T-helper 2 cell treated with Interferon-gamma antibody and Interleukin-4, amounts not matched to agents 5 μg/mL and 100 μg/mL, for 36 hours (primary cell): ENCODE measurements at regions not wholly inside any gene's neighbourhood (a gene's known extent, or its start where the extent isn't known, plus 50 kb on each side); places are given as distances from the start of the nearest gene placed in this dataset.
"Not testable (repeated sequence)": the region's sequence is repeated elsewhere in the genome, so short reads cannot be mapped to it uniquely, and the experiment has no call there.

Source experiments
- DNase-seq: peaks from one replicate; pipeline ENCODE4 v3.0.0; 2021; ENCODE audit warnings: low spot score
- H3K27ac Mint-ChIP-seq: one replicate; pipeline ENCODE4 v1.8.0; 2021; ENCODE audit warnings: mild to moderate bottlenecking, mixed read lengths
- H3K27me3 Mint-ChIP-seq: one replicate; pipeline ENCODE4 v1.8.0; 2021; ENCODE audit warnings: low read depth, mixed read lengths
- H3K36me3 Mint-ChIP-seq: one replicate; pipeline ENCODE4 v1.8.0; 2021; ENCODE audit warnings: low read depth, mixed read lengths
- H3K4me1 Mint-ChIP-seq: one replicate; pipeline ENCODE4 v1.8.0; 2021; ENCODE audit warnings: low read depth, mixed read lengths
- H3K4me3 Mint-ChIP-seq: one replicate; pipeline ENCODE4 v1.8.0; 2022; ENCODE audit warnings: mild to moderate bottlenecking, moderate library complexity, mixed read lengths
- H3K9me3 Mint-ChIP-seq: one replicate; pipeline ENCODE4 v1.8.0; 2021; ENCODE audit warnings: mixed read lengths

- no peaks in the 10 kb centered on the region for H3K9me3 Mint-ChIP-seq
- no peak overlapping the region for H3K4me3 Mint-ChIP-seq
- H3K27me3 Mint-ChIP-seq = no peaks in the 10 kb centered on the region
- H3K4me1 Mint-ChIP-seq = no peaks in the 10 kb centered on the region
- H3K27ac Mint-ChIP-seq = no peak overlapping the region
- H3K36me3 Mint-ChIP-seq = no peaks in the 10 kb centered on the region
- DNase-seq = no peak
Observed at GRCh38 chr4:120554086-120554485, 368.4 kb downstream of the PRDM5 start.

DNA sequence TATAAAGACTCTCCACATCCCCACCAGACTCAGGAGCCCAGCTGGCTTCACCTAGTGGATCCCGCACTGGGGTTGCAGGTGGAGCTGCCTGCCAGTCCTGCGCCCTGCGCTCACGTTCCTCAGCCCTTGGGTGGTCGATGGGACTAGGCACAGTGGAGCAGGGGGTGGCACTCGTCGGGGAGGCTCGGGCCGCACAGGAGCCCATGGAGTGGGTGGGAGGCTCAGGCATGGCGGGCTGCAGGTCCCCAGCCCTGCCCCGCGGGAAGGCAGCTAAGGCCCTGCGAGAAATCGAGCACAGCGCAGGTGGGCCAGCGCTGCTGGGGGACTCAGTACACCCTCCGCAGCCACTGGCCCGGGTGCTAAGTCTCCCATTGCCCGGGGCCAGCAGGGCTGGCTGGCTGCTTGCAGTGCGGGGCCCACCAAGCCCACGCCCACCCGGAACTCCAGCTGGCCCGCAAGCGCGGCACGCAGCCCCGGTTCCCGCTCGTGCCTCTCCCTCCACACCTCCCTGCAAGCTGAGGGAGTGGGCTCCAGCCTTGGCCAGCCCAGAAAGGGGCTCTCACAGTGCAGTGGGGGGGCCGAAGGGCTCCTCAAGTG is 371.8 kb downstream of the PRDM5 start:
- H3K36me3 Mint-ChIP-seq, H3K4me3 Mint-ChIP-seq, DNase-seq, H3K4me1 Mint-ChIP-seq, H3K27me3 Mint-ChIP-seq, H3K9me3 Mint-ChIP-seq, H3K27ac Mint-ChIP-seq: not testable (repeated sequence)

DNA sequence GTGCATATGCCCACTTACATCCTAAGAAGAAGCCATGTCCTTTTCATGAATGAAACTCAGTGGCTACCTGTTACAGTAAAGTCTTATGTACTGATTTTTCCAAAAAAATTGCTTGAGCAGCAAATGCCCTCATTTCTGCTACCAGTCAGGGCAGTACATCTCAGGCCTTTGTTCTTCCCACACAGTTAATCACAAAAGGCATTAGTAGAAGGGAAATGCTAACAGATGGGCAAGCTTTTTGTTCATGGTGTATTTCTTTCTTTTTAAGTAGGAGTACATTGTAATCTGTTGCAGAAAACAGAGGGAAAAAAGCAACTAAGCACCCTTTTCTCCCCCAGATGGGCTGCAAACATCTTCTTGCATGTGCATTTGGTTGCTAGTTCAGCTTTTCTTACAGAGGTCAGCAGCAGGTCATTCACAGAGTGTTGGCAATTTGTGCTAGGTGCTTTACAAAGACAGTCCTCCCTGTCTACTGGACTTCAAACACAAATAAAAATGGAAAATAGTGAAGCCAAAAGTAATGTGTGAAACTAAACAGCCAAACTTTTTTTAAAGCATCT is 373.4 kb downstream of the PRDM5 start:
- Mint-ChIP-seq H3K9me3 (no peaks in the 10 kb centered on the region), H3K27me3 (no peaks in the 10 kb centered on the region), H3K4me3 (no peak overlapping the region), H3K27ac (no peak overlapping the region), H3K36me3 (no peaks in the 10 kb centered on the region), H3K4me1 (no peaks in the 10 kb centered on the region)
- DNase-seq = no peak

- no peaks in the 10 kb centered on the region for H3K36me3 Mint-ChIP-seq
- no peak for DNase-seq
- no peak overlapping the region for H3K27ac Mint-ChIP-seq
- no peaks in the 10 kb centered on the region for H3K27me3 Mint-ChIP-seq
- H3K4me3 Mint-ChIP-seq = no peak overlapping the region
- H3K4me1 Mint-ChIP-seq = no peaks in the 10 kb centered on the region
- no peaks in the 10 kb centered on the region for H3K9me3 Mint-ChIP-seq
Observed at GRCh38 chr4:120545391-120545790, 377.1 kb downstream of the PRDM5 start.

DNA sequence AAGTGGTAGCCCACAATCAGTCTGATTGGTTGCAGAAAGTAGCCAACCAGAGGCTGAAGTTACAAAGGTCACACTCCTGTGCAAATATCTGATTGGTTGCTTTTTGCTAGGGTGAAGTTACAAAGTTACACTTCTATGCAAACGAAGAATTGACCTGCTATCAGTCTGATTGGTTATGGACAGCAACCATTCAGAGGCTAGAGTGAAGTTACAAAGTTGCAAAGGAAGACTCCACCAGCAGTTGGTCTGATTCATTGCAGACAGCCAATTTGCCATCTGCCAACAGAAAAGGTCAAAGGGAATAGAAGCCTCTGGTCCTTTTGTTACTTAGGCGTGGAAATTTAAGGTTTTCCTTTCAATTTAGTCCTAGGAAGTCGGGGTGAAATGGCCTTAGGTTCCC is 377.7 kb downstream of the PRDM5 start:
- no peaks in the 10 kb centered on the region for H3K4me1 Mint-ChIP-seq
- DNase-seq = no peak
- no peaks in the 10 kb centered on the region for H3K27me3 Mint-ChIP-seq
- H3K27ac Mint-ChIP-seq = no peak overlapping the region
- H3K36me3 Mint-ChIP-seq = no peaks in the 10 kb centered on the region
- no peaks in the 10 kb centered on the region for H3K9me3 Mint-ChIP-seq
- H3K4me3 Mint-ChIP-seq = no peak overlapping the region

DNA sequence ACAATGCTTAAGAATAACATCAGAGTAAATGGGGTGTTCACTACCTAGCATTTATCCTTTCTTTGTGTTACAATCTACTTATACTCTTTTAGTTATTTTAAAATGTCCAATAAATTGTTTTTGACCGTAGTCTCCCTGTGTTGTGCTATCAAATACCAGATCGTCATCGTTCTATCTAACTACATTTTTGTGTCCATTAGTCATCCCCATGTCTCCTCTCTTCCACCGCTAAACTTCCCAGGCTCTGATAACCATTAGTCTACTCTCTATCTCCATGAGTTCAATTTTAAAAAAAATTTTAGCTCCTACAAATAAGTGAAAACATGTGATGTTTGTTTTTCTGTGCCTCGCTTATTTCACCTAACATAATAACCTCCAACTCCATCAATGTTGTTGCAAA is 381.9 kb downstream of the PRDM5 start:
- Mint-ChIP-seq H3K27ac (no peak overlapping the region), H3K4me1 (no peaks in the 10 kb centered on the region), H3K36me3 (no peaks in the 10 kb centered on the region), H3K4me3 (no peak overlapping the region), H3K9me3 (no peaks in the 10 kb centered on the region), H3K27me3 (no peaks in the 10 kb centered on the region)
- no peak for DNase-seq

GRCh38 chr4:120536884-120537283 is 385.6 kb downstream of the PRDM5 start:
- Mint-ChIP-seq H3K27me3 (no peaks in the 10 kb centered on the region), H3K27ac (no peak overlapping the region), H3K36me3 (no peaks in the 10 kb centered on the region), H3K4me1 (no peaks in the 10 kb centered on the region), H3K9me3 (no peaks in the 10 kb centered on the region), H3K4me3 (no peak overlapping the region)
- no peak for DNase-seq

- Mint-ChIP-seq H3K4me3 (no peak overlapping the region), H3K36me3 (no peaks in the 10 kb centered on the region), H3K27me3 (no peaks in the 10 kb centered on the region), H3K9me3 (no peaks in the 10 kb centered on the region), H3K27ac (no peak overlapping the region), H3K4me1 (no peaks in the 10 kb centered on the region)
- DNase-seq = no peak
Observed at GRCh38 chr4:120528428-120528827, 394.1 kb downstream of the PRDM5 start.

DNA sequence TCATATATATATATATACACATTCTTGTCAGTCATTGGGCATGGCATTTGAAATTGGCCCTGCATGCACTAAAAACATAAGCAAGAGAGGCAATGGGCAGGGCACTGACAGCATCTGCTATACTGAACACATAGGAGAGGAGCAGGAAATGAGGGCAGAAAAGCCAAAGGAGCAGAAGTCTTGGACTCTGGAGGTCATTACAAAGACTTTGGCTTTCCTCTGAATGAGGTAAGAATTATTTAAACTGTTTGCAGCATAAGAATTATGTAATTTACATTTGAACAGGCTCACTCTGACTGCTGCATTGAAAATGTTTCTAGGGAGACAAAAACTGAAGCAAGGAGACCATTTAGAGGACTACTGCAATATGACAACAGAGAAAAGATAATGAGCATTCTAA is 396.5 kb downstream of the PRDM5 start:
- DNase-seq = no peak
- no peaks in the 10 kb centered on the region for H3K4me1 Mint-ChIP-seq
- no peak overlapping the region for H3K27ac Mint-ChIP-seq
- no peaks in the 10 kb centered on the region for H3K36me3 Mint-ChIP-seq
- no peak overlapping the region for H3K4me3 Mint-ChIP-seq
- H3K9me3 Mint-ChIP-seq = no peaks in the 10 kb centered on the region
- H3K27me3 Mint-ChIP-seq = no peaks in the 10 kb centered on the region

DNA sequence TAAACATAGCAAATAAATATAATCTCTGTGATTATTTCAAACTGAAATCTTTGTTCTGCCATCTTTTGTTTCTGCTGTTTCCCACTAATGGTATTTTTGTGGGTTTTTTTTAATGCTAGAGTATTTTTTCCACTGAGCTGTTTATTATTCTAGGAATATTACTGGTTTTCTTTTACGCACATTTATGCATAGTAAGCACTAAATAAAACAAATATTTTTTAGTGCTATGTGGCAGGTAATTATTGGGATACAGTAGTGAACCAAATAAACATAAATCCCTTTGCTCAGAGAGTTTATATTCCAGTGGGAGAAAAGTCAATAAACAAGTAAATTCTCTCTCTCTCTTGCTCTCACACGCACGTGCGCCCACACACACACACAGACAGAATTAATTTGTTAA is 397.4 kb downstream of the PRDM5 start:
- no peaks in the 10 kb centered on the region for H3K27me3 Mint-ChIP-seq
- H3K4me1 Mint-ChIP-seq = no peaks in the 10 kb centered on the region
- no peaks in the 10 kb centered on the region for H3K36me3 Mint-ChIP-seq
- H3K4me3 Mint-ChIP-seq = no peak overlapping the region
- no peak overlapping the region for H3K27ac Mint-ChIP-seq
- DNase-seq = no peak
- no peaks in the 10 kb centered on the region for H3K9me3 Mint-ChIP-seq

GRCh38 chr4:120524237-120524636 is 398.3 kb downstream of the PRDM5 start:
- no peaks in the 10 kb centered on the region for H3K36me3 Mint-ChIP-seq
- no peaks in the 10 kb centered on the region for H3K9me3 Mint-ChIP-seq
- no peaks in the 10 kb centered on the region for H3K27me3 Mint-ChIP-seq
- no peak for DNase-seq
- no peaks in the 10 kb centered on the region for H3K4me1 Mint-ChIP-seq
- no peak overlapping the region for H3K27ac Mint-ChIP-seq
- H3K4me3 Mint-ChIP-seq = no peak overlapping the region

DNA sequence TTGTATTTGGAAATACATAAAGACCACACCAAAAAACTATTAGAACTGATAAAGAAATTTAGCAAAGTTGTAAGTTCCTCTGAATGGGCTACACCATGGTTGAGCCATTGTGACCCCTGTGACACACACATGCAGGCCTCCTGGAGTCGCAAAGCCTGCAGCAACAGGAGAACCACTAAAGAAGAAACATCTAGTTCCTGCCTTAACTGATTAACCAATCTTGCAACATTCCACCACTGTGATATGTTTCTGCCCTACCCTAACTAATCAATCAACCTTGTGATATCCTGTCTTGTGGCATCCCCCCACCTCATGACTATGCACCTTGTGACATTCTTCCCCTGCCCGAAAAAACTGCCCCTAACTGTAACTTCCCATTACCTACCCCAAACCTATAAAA is 401.8 kb downstream of the PRDM5 start:
- Mint-ChIP-seq H3K27me3 (no peaks in the 10 kb centered on the region), H3K4me1 (no peaks in the 10 kb centered on the region), H3K36me3 (no peaks in the 10 kb centered on the region), H3K4me3 (no peak overlapping the region), H3K27ac (no peak overlapping the region), H3K9me3 (no peaks in the 10 kb centered on the region)
- no peak for DNase-seq

DNA sequence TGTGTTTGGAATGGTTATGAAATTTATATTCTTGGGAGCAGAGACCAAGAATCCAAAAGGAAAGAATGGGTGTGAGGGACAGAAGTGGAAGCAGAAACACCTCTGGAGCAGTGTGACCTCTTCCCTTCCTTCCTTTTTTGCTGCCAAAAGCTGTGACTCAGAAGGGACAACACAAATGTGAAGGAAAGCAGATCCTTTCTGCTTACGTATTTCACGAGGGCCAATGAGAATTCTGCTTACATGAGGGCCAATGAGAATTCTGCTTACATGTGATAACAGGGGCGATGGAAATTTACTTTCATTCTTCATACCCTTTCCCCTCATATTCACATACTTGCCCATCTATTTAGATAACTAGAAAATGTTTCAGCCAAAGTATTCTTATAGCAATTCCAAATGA is 404.6 kb downstream of the PRDM5 start:
- Mint-ChIP-seq H3K36me3 (no peaks in the 10 kb centered on the region), H3K4me1 (no peaks in the 10 kb centered on the region), H3K27ac (no peak overlapping the region), H3K9me3 (no peaks in the 10 kb centered on the region), H3K27me3 (no peaks in the 10 kb centered on the region), H3K4me3 (no peak overlapping the region)
- DNase-seq = no peak

DNA sequence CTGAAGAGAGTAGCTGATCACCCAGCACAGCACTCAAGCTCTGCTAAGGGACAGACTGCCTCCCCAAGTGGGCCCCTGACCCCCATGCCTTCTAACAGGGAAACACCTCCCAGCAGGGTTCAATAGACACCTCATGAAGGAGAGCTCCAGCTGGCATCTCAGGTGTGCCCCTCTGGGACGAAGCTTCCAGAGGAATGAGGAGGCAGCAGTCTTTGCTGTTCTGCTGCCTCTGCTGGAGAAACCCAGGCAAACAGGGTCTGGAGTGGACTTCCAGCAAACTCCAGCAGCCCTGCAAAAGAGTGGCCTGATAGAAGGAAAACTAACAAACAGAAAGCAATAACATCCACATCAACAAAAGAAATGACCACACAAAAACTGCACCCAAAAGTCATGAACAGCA is 412.8 kb downstream of the PRDM5 start:
- no peak for DNase-seq
- H3K27ac Mint-ChIP-seq = no peak overlapping the region
- no peak overlapping the region for H3K4me3 Mint-ChIP-seq
- H3K9me3 Mint-ChIP-seq = peaks cover 4% of the 10 kb centered on the region
- H3K36me3 Mint-ChIP-seq = no peaks in the 10 kb centered on the region
- H3K4me1 Mint-ChIP-seq = no peaks in the 10 kb centered on the region
- no peaks in the 10 kb centered on the region for H3K27me3 Mint-ChIP-seq

DNA sequence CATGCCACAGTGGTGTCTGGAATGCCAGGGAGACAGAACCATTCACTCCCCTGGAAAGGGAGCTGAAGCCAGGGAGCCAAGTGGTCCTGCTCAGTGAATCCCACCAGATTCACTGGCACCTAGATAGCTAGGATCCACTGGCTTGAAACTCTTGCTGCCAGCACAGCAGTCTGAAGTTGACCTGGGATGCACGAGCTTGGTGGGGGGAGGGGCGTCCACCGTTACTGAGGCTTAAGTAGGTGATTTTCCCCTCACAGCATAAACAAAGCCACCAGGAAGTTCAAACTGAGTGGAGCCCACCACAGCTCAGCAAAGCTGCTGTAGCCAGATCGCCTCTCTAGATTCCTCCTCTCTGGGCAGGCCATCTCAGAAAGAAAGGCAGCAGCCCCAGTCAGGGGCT is 413.3 kb downstream of the PRDM5 start:
- H3K36me3 Mint-ChIP-seq = no peaks in the 10 kb centered on the region
- no peaks in the 10 kb centered on the region for H3K4me1 Mint-ChIP-seq
- H3K9me3 Mint-ChIP-seq = peaks cover 4% of the 10 kb centered on the region
- no peak for DNase-seq
- no peak overlapping the region for H3K4me3 Mint-ChIP-seq
- no peaks in the 10 kb centered on the region for H3K27me3 Mint-ChIP-seq
- H3K27ac Mint-ChIP-seq = no peak overlapping the region
